ENCODE measurements at regions not wholly inside any gene's neighbourhood (a gene's known extent, or its start where the extent isn't known, plus 50 kb on each side); places are given as distances from the start of the nearest gene placed in this dataset.

- DNase-seq (ENCODE audit: low spot score) = no peak
Observed at GRCh38 chr5:103498800-103499551, 63.6 kb downstream of the NUDT12 start.

- no peak for DNase-seq (ENCODE audit: low spot score)
Observed at GRCh38 chr5:103498211-103498610, 64.4 kb downstream of the NUDT12 start.

GRCh38 chr5:103497781-103498180, 64.8 kb downstream of the NUDT12 start:
- DNase-seq (ENCODE audit: low spot score) = no peak

GRCh38 chr5:103490030-103490739, 72.4 kb downstream of the NUDT12 start:
- no peak for DNase-seq (ENCODE audit: low spot score)

- no peak for DNase-seq (ENCODE audit: low spot score)
Observed at GRCh38 chr5:103489307-103489706, 73.3 kb downstream of the NUDT12 start.

- DNase-seq (ENCODE audit: low spot score) = no peak
Observed at GRCh38 chr5:103487822-103488493, 74.6 kb downstream of the NUDT12 start.

- DNase-seq (ENCODE audit: low spot score) = no peak
Observed at GRCh38 chr5:103487218-103487617, 75.4 kb downstream of the NUDT12 start.

GRCh38 chr5:103486739-103487138, 75.8 kb downstream of the NUDT12 start:
- no peak for DNase-seq (ENCODE audit: low spot score)

GRCh38 chr5:103480246-103480645, 82.3 kb downstream of the NUDT12 start:
- no peak for DNase-seq (ENCODE audit: low spot score)

- no peak for DNase-seq (ENCODE audit: low spot score)
Observed at GRCh38 chr5:103477678-103478077, 84.9 kb downstream of the NUDT12 start.

- DNase-seq (ENCODE audit: low spot score) = no peak
Observed at GRCh38 chr5:103476811-103477210, 85.8 kb downstream of the NUDT12 start.

GRCh38 chr5:103475629-103476240, 86.9 kb downstream of the NUDT12 start:
- DNase-seq (ENCODE audit: low spot score) = peak; percentile 64

GRCh38 chr5:103474677-103475076, 87.9 kb downstream of the NUDT12 start:
- DNase-seq (ENCODE audit: low spot score) = no peak

- no peak for DNase-seq (ENCODE audit: low spot score)
Observed at GRCh38 chr5:103473725-103474124, 88.9 kb downstream of the NUDT12 start.

GRCh38 chr5:103472830-103473229, 89.8 kb downstream of the NUDT12 start:
- DNase-seq (ENCODE audit: low spot score) = no peak

GRCh38 chr5:103472265-103472664, 90.3 kb downstream of the NUDT12 start:
- no peak for DNase-seq (ENCODE audit: low spot score)

GRCh38 chr5:103469288-103470040, 93.1 kb downstream of the NUDT12 start:
- no peak for DNase-seq (ENCODE audit: low spot score)

- no peak for DNase-seq (ENCODE audit: low spot score)
Observed at GRCh38 chr5:103467831-103468230, 94.8 kb downstream of the NUDT12 start.

- DNase-seq (ENCODE audit: low spot score) = no peak
Observed at GRCh38 chr5:103466495-103466894, 96.1 kb downstream of the NUDT12 start.

- DNase-seq (ENCODE audit: low spot score) = no peak
Observed at GRCh38 chr5:103465891-103466290, 96.7 kb downstream of the NUDT12 start.

- DNase-seq (ENCODE audit: low spot score) = no peak
Observed at GRCh38 chr5:103464835-103465484, 97.6 kb downstream of the NUDT12 start.

All from NAMALWA (cell line).